Middle frontal gyrus (tissue), 1 donor: ENCODE measurements at regions not wholly inside any gene's neighbourhood (a gene's known extent, or its start where the extent isn't known, plus 50 kb on each side); places are given as distances from the start of the nearest gene placed in this dataset.
"Not testable (repeated sequence)": the region's sequence is repeated elsewhere in the genome, so short reads cannot be mapped to it uniquely, and the experiment has no call there.

Source experiments
- DNase-seq: peaks from one replicate; pipeline ENCODE4 v3.0.0-alpha.2; 2015; ENCODE audit warnings: low spot score; ENCODE audit errors: extremely low spot score

GRCh38 chr1:120614931-120615639 is 108.7 kb upstream of the NBPF26 start:
- DNase-seq: not testable (repeated sequence)

- DNase-seq: not testable (repeated sequence)
Measured at GRCh38 chr1:120617493-120617892, 106.3 kb upstream of the NBPF26 start.

GRCh38 chr1:120619867-120620692 is 103.7 kb upstream of the NBPF26 start:
- not testable (repeated sequence) for DNase-seq

DNA sequence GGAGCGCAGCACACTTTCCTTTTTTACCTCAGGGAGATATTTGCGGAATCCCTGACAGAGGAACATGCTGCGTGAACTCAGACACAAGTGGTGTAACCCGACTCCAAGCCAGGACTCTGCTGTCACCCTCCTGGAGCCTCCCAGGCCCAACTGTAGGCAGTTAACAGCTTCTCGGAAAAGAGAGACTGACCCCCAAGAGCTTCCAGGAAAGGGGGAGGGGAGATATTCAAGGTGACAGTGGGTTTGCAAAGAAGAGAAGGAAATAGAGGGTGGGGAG is 103.1 kb upstream of the NBPF26 start:
- not testable (repeated sequence) for DNase-seq

GRCh38 chr1:120621278-120621677 is 102.5 kb upstream of the NBPF26 start:
- DNase-seq: not testable (repeated sequence)

GRCh38 chr1:120623539-120623938 is 100.2 kb upstream of the NBPF26 start:
- not testable (repeated sequence) for DNase-seq

- peak; percentile 0 for DNase-seq
Measured at GRCh38 chr1:120624565-120625064, 99.1 kb upstream of the NBPF26 start.

- DNase-seq: not testable (repeated sequence)
Measured at GRCh38 chr1:120629832-120630455, 93.8 kb upstream of the NBPF26 start.

DNA sequence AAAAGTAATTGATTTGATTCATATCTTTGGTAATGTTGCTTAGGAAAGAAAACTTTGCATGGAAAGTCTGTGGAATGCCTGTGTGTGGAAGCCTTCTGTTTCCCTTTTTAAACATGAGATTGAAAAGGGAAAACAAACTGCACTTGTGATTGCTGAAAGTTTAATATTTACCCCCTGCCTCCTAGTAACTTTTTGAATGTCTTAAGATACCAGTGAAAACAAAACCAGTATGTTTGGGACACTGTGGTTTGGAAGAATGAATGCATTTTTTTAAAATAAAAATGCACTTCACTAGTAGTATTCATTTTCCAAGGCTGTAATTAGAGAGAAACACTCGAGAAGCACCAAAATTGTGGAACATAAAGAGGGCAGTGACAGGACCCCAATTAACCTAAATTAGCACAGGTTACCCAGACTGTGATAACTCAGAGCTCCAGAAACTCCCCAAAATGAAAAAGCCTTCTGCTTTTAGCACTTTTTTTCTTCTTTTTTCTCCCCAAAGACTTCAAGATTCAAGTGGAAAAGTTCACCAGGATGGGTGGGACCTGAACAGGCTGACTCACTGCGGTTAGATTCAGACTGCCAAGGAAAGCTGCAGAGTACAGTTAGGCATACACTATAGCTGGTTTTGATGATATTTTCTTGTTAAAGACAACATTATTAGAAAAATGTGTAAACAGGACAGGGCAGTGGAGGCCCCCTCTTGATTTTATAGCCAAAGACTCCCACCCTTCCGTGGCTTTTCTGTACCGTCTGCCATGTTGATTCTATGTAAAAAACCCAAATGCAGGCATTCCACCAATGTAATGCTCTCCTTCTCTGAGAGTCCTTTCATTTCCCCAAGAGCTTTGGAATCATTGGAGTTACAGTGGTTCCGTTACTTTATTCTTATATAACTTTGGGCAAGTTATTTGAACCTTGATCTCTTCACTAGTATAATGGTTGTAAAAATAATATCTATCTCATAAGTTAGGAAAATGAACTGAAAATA is 88.6 kb upstream of the NBPF26 start:
- not testable (repeated sequence) for DNase-seq

DNA sequence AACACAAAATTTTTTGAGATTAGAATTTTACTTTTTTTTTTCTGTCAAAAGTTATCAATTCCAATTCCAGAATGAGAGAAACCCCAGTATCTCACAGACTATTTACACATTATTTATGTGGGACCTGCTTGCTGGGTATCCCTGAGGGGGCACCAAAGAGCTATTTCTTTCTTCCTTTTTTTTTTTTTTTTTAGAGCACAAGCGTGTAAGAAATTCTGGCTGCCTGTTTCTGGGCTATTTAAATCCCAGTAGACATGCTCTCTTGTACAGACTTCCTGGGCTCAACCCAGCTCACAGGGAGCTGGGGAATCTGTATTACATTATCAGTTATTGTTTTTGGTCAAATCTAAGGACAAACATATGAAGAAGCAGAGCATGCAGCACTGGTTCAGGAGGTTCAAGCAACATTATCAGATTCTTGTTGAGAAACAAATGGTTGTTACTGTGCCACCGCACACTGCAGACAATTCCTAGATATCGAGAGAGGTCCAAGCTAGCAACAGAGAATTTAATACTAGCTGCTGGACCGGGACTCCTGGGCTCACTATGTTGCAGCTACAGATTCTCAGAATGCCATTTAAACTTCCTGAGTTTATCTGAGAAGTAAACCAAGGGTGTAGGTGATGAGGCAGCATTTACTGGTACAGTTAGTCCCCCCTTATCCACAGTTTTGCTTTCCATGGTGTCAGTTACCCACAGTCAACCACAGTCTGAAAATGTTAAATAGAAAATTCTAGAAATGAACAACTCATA is 83.3 kb upstream of the NBPF26 start:
- DNase-seq: not testable (repeated sequence)

- DNase-seq: not testable (repeated sequence)
Measured at GRCh38 chr1:120641014-120641302, 82.8 kb upstream of the NBPF26 start.

GRCh38 chr1:120647182-120647581 is 76.6 kb upstream of the NBPF26 start:
- DNase-seq: not testable (repeated sequence)

DNA sequence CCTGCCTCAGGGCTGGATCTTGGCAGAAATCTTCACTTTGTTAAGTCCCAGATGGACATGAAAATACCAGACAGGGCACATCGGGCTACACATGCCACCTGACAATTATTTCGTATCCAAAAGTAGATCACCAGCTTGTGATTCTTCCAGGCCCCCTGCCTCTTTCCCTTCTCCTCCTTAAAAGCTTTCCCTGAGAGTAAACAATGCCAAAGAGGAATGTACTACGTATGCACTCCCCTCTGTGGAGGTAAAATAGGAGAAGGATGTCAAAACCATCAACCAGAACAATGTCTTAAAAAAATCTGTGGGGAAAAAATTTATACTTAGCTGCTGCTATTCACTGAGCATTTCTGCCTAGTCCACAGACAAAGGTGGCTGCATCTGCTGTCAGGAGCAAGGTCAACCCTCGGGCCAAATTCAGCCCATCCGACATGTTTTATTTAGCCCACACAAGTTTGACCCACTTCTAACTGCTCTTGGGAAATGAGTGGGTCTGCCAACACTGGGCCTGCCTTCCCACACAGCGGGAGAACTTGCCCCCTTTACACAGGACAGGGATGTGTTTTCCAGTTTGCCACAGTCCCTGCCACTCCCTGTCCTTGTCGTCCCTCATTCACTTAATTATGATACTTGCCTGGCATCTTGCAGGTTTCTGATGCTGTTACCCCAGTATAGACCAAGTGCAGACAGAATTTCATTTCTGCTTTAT is 74.7 kb upstream of the NBPF26 start:
- DNase-seq: not testable (repeated sequence)

- DNase-seq: not testable (repeated sequence)
Measured at GRCh38 chr1:120649730-120650129, 74.0 kb upstream of the NBPF26 start.

DNA sequence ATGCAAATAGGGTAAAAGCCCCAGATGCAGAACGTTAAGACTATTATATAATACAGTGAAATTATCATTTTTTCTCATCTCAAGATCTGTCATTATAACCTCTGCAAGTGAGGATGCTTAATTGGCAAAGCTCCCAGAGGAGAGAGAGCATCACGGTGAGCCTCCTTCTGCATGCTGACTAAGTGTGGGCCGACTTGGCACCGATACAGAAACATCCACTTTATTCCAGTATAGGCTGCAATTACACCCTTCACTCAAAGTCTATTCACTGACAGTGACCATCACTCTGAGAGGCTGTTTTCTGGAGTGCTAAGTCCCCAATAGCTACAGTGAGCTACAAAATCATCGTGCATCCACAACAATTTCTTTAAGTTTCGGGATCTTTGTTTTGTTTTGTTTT is 69.6 kb upstream of the NBPF26 start:
- DNase-seq: not testable (repeated sequence)

DNA sequence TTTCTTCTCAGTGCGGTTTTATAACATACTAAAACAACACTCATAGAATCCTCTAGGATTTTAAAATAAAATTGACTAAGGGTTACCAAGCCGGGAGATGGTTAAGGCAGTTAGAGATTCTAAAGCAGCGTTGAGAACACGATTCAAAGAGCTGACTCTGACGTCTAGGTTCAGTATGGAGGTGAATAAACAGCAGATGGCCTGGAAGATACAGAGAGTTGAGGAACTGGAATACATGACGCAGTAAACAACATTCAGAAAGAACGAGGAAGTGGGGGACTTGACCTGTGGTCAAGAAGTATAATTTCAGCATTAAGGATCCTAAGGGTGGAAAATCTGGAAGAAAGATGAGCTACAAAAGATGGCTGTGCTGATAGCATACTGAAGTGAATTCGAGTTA is 68.4 kb upstream of the NBPF26 start:
- not testable (repeated sequence) for DNase-seq

DNA sequence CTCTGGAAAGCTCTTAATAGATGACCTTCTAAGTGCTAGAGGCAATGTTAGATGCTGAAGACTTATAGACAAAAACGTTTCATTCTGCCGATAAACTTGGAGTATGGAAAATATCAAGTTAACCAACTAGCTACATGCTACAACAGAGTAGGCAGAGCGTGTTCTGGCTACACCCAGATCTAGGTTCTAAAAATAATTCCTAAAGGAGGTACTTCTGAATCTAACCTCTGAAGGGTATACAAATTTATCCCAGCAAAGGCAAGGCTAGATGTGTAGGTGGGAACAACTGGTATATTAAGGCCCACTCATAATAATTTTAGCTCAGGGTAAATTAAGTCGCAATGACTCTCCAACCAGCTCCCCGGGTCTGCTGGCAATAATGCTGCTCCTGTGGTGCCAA is 67.6 kb upstream of the NBPF26 start:
- not testable (repeated sequence) for DNase-seq

DNA sequence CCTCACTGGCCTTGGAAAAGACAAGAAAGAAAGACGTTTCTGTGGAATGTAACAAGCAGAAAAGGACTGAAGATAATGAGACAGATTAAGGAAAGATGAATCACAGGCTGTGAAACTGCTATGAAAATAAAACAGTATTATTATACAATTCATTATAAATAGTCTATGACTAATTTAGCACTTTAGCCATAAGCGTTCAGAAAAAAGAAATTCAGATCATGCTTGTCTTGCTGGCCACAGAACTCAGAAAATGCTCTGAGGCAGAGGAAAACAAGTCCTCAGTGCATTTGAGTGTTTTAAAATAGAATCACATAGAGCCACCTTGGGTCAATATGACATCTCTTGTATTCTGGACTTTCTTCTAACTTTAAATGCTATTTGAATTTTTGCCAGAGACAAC is 65.9 kb upstream of the NBPF26 start:
- DNase-seq: not testable (repeated sequence)

- DNase-seq: not testable (repeated sequence)
Measured at GRCh38 chr1:120658622-120659021, 65.1 kb upstream of the NBPF26 start.

DNA sequence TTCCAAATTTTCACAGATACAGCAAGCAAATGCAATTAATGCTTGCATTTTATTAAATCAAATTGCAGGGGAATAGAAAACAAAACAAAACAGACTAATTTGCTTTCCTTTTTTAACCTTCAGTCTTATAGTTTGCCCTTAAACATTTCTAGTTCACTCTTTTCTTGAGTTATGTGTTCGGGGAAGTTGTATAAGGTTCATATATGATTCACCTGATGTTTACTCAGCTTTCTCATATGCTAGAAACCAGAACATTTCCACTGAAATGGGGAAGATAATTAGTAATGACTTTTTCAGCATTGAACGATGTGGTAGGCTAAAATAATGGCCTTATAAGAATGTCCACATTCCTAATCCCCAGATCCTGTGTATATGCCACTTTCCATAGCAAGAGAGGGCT is 64.6 kb upstream of the NBPF26 start:
- DNase-seq: not testable (repeated sequence)
